Testis (tissue), 2 donors: ENCODE measurements at regions not wholly inside any gene's neighbourhood (a gene's known extent, or its start where the extent isn't known, plus 50 kb on each side); places are given as distances from the start of the nearest gene placed in this dataset.

Source experiments
- CTCF ChIP-seq, 3 experiments: fragments of 450-650 bp in 2 of 3; fragments of 200-600 bp in 1 of 3; sonication (generic) in 1 of 3; IDR thresholded peaks; one replicate each; pipeline ENCODE4 v1.5.1; 2016 to 2019; ENCODE audit warnings: antibody characterized with exemption in 3 of 3, mild to moderate bottlenecking in 2 of 3, moderate library complexity in 1 of 3
- POLR2A ChIP-seq: fragments of 450-650 bp; IDR thresholded peaks from one replicate; pipeline ENCODE4 v1.6.1; 2017; ENCODE audit warnings: antibody characterized with exemption, mild to moderate bottlenecking, moderate library complexity

DNA sequence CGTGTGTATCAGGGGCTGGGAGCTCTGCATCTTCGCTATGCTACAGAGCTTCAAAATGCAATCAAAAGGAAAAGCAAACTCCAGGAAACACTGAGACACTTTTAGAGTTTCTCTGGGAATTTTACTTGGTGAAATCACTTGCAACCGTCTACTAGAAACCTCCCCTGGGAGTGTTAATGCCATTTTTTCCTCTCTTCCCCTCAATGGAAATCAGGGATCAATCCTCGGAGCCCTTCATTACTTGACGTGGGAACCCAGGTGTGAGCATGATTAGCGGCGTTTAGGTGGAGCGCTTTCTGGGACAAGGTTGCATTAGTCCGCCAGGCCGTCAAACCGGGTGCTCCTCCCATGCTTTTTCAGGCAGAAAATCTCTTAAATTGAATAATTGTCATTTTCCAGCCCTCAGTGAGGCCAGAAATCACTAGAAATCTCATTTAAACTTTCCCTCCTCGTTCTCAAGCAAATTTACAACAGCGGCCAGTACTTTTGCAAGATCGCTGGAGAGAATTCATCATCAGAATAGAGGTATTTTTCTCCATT lies 191.3 kb downstream of the IRX1 start:
- TF ChIP-seq CTCF (IDR thresholded peaks at IDR 0.05) (no peak), POLR2A (no peak)
